A549 (cell line): ENCODE measurements at regions not wholly inside any gene's neighbourhood (a gene's known extent, or its start where the extent isn't known, plus 50 kb on each side); places are given as distances from the start of the nearest gene placed in this dataset.

Experiments used
- ATAC-seq, 2 experiments: fragments of 200-7000 bp in 1 of 2; fragments of >200 bp in 1 of 2; cut with Nextera tagmentation in 1 of 2; cut with Tn5 transposase in 1 of 2; 3 replicates each; pipeline versions ENCODE4 v1.8.0 to v1.9.1; 2018 to 2020; ENCODE audit warnings: mild to moderate bottlenecking in 1 of 2, moderate library complexity in 1 of 2
- CTCF ChIA-PET: fragments of 300-600 bp; sonication (Branson Sonifier 250); formaldehyde crosslinking; extraction: SDS; loops from one replicate; lab custom pipeline; 2021; ENCODE audit warnings: antibody characterized with exemption, inconsistent platforms; lab: Yijun Ruan, JAX
- POLR2A ChIA-PET: fragments of 350-600 bp; formaldehyde crosslinking; extraction: SDS; loops from one replicate; lab custom pipeline; 2021; ENCODE audit warnings: antibody characterized with exemption, inconsistent platforms; lab: Yijun Ruan, JAX
- DNase-seq, 2 experiments: peaks; one replicate each; pipeline versions ENCODE4 v3.0.0 to v3.0.0-alpha.2; 2011 to 2016; ENCODE audit warnings: low read depth in 1 of 2, low spot score in 1 of 2
- FAIRE-seq: peaks from 2 replicates; lab custom pipeline; 2011; peaks lifted over from hg19 to GRCh38; lab: Jason Lieb, UNC
- H3K27ac ChIP-seq, 2 experiments: fragments of >200 bp; sonication (Bioruptor Twin); formaldehyde crosslinking; 3 replicates each; pipeline ENCODE4 v1.5.1; 2016 to 2017
- H3K4me1 ChIP-seq: fragments of >200 bp; sonication (Bioruptor Twin); formaldehyde crosslinking; 3 replicates; pipeline ENCODE4 v1.6.1; 2016
- H3K4me2 ChIP-seq: fragments of >200 bp; sonication (Bioruptor Twin); formaldehyde crosslinking; 3 replicates; pipeline ENCODE4 v1.6.1; 2016
- H3K4me3 ChIP-seq: fragments of >200 bp; sonication (Bioruptor Twin); formaldehyde crosslinking; 3 replicates; pipeline ENCODE4 v1.5.1; 2016
- H3K9me3 ChIP-seq: fragments of >200 bp; sonication (Bioruptor Twin); formaldehyde crosslinking; 3 replicates; pipeline ENCODE4 v1.6.1; 2016
- CBX8 ChIP-seq: fragments of 200-600 bp; sonication (generic); IDR thresholded peaks from 2 replicates; pipeline ENCODE4 v1.6.1; 2016
- CHD2 ChIP-seq: fragments of 150-350 bp; IDR thresholded peaks from 2 replicates; pipeline ENCODE4 v1.6.1; 2014; ENCODE audit warnings: low read length; ENCODE audit not compliant: partially characterized antibody
- EHF ChIP-seq: fragments of 250-450 bp; sonication (Bioruptor Pico); IDR thresholded peaks from 2 replicates; pipeline ENCODE4 v1.5.0; 2020; ENCODE audit warnings: mild to moderate bottlenecking
- FOSL2 ChIP-seq, 2 experiments: fragments of 450-650 bp in 1 of 2; fragments of >200 bp in 1 of 2; sonication (Bioruptor Twin) in 1 of 2; formaldehyde crosslinking; IDR thresholded peaks; 2 replicates each; pipeline versions ENCODE4 v1.5.0 to v1.6.1; 2016 to 2020; ENCODE audit warnings: mild to moderate bottlenecking in 1 of 2, moderate library complexity in 1 of 2
- GATA3 ChIP-seq: IDR thresholded peaks from 2 replicates; pipeline ENCODE4 v1.6.1; 2012; ENCODE audit warnings: borderline replicate concordance
- HDAC2 ChIP-seq: fragments of 200-600 bp; sonication (generic); IDR thresholded peaks from 2 replicates; pipeline ENCODE4 v1.6.1; 2016
- HEYL ChIP-seq: fragments of 250-450 bp; sonication (Bioruptor Pico); IDR thresholded peaks from 2 replicates; pipeline ENCODE4 v1.8.0; 2021; ENCODE audit warnings: mild to moderate bottlenecking, moderate library complexity
- HOXB13 ChIP-seq: fragments of 250-450 bp; sonication (Bioruptor Pico); IDR thresholded peaks from 2 replicates; pipeline ENCODE4 v1.5.0; 2020; ENCODE audit warnings: low read depth, mild to moderate bottlenecking, moderate library complexity
- KDM5A ChIP-seq: fragments of 200-600 bp; sonication (generic); IDR thresholded peaks from 2 replicates; pipeline ENCODE4 v1.6.1; 2016; ENCODE audit warnings: antibody characterized with exemption, mild to moderate bottlenecking
- MAZ ChIP-seq: fragments of 150-350 bp; IDR thresholded peaks from 2 replicates; pipeline ENCODE4 v1.6.1; 2014; ENCODE audit warnings: antibody characterized with exemption, low read depth, low read length, borderline replicate concordance
- NFE2L2 ChIP-seq: fragments of 150-350 bp; conservative IDR thresholded peaks from 2 replicates; pipeline ENCODE4 v1.6.1; 2014; ENCODE audit warnings: low read length
- NPAS2 ChIP-seq: fragments of 250-450 bp; sonication (Bioruptor Pico); IDR thresholded peaks from 2 replicates; pipeline ENCODE4 v1.8.0; 2022; ENCODE audit warnings: mild to moderate bottlenecking, moderate library complexity, borderline replicate concordance
- NR3C1 ChIP-seq: fragments of >200 bp; sonication (Bioruptor Twin); formaldehyde crosslinking; IDR thresholded peaks from 3 replicates; pipeline ENCODE4 v1.6.1; 2017
- POLR2A ChIP-seq: IDR thresholded peaks from 2 replicates; pipeline ENCODE4 v1.6.1; 2012; ENCODE audit warnings: mild to moderate bottlenecking, low read length
- POLR2AphosphoS2 ChIP-seq: conservative IDR thresholded peaks from 2 replicates; pipeline ENCODE4 v1.6.1; 2012; ENCODE audit warnings: low read length, improper control_type of control experiment, inconsistent platforms
- RARB ChIP-seq: fragments of 250-450 bp; sonication (Bioruptor Pico); IDR thresholded peaks from 2 replicates; pipeline ENCODE4 v1.8.0; 2021; ENCODE audit warnings: mild to moderate bottlenecking, moderate library complexity
- SREBF2 ChIP-seq: fragments of 450-650 bp; IDR thresholded peaks from 2 replicates; pipeline ENCODE4 v1.6.1; 2014; ENCODE audit warnings: mild to moderate bottlenecking, moderate library complexity
- ZNF302 ChIP-seq: fragments of 250-450 bp; sonication (Bioruptor Pico); IDR thresholded peaks from 2 replicates; pipeline ENCODE4 v1.9.0; 2021; ENCODE audit warnings: inconsistent platforms, mild to moderate bottlenecking, moderate library complexity
- WGBS: methylation state at CpG from one replicate; pipeline ENCODE4 v1.1.6; 2017; ENCODE audit errors: missing lambda C conversion rate; 5-methylcytosine and 5-hydroxymethylcytosine counted together
- TF ChIP-seq, protein P1 (sequence below): fragments of 200-600 bp; sonication (generic); IDR thresholded peaks from 2 replicates; pipeline ENCODE4 v1.6.1; 2016; ENCODE audit warnings: antibody characterized with exemption, mild to moderate bottlenecking, moderate library complexity
- TF ChIP-seq, protein P2 (sequence below): fragments of >200 bp; sonication (Bioruptor Twin); formaldehyde crosslinking; IDR thresholded peaks from 3 replicates; pipeline ENCODE4 v1.6.1; 2016
- TF ChIP-seq, protein P3 (sequence below): fragments of 250-450 bp; sonication (Bioruptor Pico); IDR thresholded peaks from 2 replicates; pipeline ENCODE4 v1.5.0; 2021; ENCODE audit warnings: mild to moderate bottlenecking, moderate library complexity, borderline replicate concordance
- TF ChIP-seq, protein P4 (sequence below): fragments of 250-450 bp; sonication (Bioruptor Pico); IDR thresholded peaks from 2 replicates; pipeline ENCODE4 v1.5.0; 2020; ENCODE audit warnings: low read depth, mild to moderate bottlenecking, moderate library complexity
- TF ChIP-seq, protein P5 (sequence below): fragments of 450-650 bp; IDR thresholded peaks from 2 replicates; pipeline ENCODE4 v1.6.1; 2014; ENCODE audit warnings: antibody characterized with exemption
- TF ChIP-seq, protein P6 (sequence below): fragments of 150-350 bp; IDR thresholded peaks from 2 replicates; pipeline ENCODE4 v1.6.1; 2014; ENCODE audit warnings: low read depth, mild to moderate bottlenecking, low read length
- TF ChIP-seq, protein P7 (sequence below): fragments of >200 bp; sonication (Bioruptor Twin); formaldehyde crosslinking; IDR thresholded peaks from 3 replicates; pipeline ENCODE4 v1.5.1; 2016

DNA sequence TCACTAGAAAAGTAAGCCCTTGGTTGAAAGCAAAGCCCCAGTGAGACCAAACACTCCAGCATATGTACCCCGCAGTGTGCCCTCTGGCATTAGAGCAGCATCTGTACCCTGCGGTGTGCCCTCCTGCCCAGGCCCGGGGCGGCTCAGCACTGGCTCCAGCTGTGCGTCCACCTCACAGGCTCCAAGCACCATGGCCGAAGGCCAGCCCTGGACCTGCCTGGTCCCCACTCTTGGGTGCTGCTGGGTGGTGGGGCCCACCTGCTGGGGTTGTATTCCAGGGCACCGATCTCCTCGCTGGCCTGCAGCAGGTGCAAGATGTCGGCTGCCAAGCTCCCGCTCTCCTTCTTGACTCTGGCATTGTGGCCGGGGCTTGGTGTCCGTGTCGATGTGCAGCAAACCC, 230.2 kb downstream of the TUBA3C start:
- TF ChIP-seq, protein P1, sequence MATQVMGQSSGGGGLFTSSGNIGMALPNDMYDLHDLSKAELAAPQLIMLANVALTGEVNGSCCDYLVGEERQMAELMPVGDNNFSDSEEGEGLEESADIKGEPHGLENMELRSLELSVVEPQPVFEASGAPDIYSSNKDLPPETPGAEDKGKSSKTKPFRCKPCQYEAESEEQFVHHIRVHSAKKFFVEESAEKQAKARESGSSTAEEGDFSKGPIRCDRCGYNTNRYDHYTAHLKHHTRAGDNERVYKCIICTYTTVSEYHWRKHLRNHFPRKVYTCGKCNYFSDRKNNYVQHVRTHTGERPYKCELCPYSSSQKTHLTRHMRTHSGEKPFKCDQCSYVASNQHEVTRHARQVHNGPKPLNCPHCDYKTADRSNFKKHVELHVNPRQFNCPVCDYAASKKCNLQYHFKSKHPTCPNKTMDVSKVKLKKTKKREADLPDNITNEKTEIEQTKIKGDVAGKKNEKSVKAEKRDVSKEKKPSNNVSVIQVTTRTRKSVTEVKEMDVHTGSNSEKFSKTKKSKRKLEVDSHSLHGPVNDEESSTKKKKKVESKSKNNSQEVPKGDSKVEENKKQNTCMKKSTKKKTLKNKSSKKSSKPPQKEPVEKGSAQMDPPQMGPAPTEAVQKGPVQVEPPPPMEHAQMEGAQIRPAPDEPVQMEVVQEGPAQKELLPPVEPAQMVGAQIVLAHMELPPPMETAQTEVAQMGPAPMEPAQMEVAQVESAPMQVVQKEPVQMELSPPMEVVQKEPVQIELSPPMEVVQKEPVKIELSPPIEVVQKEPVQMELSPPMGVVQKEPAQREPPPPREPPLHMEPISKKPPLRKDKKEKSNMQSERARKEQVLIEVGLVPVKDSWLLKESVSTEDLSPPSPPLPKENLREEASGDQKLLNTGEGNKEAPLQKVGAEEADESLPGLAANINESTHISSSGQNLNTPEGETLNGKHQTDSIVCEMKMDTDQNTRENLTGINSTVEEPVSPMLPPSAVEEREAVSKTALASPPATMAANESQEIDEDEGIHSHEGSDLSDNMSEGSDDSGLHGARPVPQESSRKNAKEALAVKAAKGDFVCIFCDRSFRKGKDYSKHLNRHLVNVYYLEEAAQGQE, result no peak
- TF ChIP-seq POLR2A (no peak), GATA3 (no peak), ZNF302 (CRISPR knock-in tag) (no peak)
- TF ChIP-seq, protein P2, sequence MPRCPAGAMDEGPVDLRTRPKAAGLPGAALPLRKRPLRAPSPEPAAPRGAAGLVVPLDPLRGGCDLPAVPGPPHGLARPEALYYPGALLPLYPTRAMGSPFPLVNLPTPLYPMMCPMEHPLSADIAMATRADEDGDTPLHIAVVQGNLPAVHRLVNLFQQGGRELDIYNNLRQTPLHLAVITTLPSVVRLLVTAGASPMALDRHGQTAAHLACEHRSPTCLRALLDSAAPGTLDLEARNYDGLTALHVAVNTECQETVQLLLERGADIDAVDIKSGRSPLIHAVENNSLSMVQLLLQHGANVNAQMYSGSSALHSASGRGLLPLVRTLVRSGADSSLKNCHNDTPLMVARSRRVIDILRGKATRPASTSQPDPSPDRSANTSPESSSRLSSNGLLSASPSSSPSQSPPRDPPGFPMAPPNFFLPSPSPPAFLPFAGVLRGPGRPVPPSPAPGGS, result no peak
- TF ChIP-seq, protein P3, sequence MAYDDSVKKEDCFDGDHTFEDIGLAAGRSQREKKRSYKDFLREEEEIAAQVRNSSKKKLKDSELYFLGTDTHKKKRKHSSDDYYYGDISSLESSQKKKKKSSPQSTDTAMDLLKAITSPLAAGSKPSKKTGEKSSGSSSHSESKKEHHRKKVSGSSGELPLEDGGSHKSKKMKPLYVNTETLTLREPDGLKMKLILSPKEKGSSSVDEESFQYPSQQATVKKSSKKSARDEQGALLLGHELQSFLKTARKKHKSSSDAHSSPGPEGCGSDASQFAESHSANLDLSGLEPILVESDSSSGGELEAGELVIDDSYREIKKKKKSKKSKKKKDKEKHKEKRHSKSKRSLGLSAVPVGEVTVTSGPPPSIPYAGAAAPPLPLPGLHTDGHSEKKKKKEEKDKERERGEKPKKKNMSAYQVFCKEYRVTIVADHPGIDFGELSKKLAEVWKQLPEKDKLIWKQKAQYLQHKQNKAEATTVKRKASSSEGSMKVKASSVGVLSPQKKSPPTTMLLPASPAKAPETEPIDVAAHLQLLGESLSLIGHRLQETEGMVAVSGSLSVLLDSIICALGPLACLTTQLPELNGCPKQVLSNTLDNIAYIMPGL (CRISPR knock-in tag), result no peak
- no peaks in the 10 kb centered on the region for H3K4me1 ChIP-seq
- DNase-seq (no peak), ATAC-seq (no peak), FAIRE-seq (no peak)
- ChIA-PET CTCF (no interaction called here), POLR2A (no interaction called here)
- H3K27ac ChIP-seq, result no peak overlapping the region
- H3K9me3 ChIP-seq, result no peaks in the 10 kb centered on the region
- no peak overlapping the region for H3K4me3 ChIP-seq
- WGBS, result 50% methylated on average over 5 of the region's 13 CpGs
- no peak overlapping the region for H3K4me2 ChIP-seq

DNA sequence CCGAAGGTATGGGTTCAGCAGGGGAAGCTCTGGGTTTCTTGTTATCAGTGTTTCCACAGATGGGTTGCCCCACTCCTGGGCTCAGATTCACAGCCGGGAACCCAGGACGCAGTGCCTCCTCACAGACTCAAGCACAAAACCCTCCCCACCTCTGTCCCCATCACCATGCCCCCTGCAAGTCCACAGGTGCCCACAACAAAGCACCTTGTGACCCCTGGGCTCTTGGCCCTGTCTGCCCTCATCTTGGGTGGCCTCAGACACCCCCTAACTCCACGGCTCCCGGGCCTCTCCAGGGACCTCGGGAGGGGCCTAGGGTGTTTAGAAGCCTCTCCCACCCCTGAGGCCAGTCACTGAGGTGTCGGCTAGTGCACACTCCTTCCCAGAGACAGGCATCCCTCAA, 231.7 kb downstream of the TUBA3C start:
- TF ChIP-seq, protein P4, sequence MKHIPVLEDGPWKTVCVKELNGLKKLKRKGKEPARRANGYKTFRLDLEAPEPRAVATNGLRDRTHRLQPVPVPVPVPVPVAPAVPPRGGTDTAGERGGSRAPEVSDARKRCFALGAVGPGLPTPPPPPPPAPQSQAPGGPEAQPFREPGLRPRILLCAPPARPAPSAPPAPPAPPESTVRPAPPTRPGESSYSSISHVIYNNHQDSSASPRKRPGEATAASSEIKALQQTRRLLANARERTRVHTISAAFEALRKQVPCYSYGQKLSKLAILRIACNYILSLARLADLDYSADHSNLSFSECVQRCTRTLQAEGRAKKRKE (CRISPR knock-in tag), result no peak
- TF ChIP-seq NR3C1 (no peak), FOSL2 (IDR thresholded peaks at IDR 0.05) (no peak), FOSL2 (CRISPR knock-in tag; IDR thresholded peaks at IDR 0.05) (no peak), NPAS2 (CRISPR knock-in tag) (no peak), EHF (no peak), POLR2A (no peak), NFE2L2 (no peak), HOXB13 (CRISPR knock-in tag) (no peak), HDAC2 (no peak), POLR2AphosphoS2 (no peak), HEYL (CRISPR knock-in tag) (no peak), KDM5A (no peak), MAZ (no peak), CBX8 (no peak), SREBF2 (no peak), RARB (CRISPR knock-in tag) (no peak), CHD2 (no peak)
- TF ChIP-seq, protein P5, sequence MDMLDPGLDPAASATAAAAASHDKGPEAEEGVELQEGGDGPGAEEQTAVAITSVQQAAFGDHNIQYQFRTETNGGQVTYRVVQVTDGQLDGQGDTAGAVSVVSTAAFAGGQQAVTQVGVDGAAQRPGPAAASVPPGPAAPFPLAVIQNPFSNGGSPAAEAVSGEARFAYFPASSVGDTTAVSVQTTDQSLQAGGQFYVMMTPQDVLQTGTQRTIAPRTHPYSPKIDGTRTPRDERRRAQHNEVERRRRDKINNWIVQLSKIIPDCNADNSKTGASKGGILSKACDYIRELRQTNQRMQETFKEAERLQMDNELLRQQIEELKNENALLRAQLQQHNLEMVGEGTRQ, result no peak
- TF ChIP-seq, protein P6, sequence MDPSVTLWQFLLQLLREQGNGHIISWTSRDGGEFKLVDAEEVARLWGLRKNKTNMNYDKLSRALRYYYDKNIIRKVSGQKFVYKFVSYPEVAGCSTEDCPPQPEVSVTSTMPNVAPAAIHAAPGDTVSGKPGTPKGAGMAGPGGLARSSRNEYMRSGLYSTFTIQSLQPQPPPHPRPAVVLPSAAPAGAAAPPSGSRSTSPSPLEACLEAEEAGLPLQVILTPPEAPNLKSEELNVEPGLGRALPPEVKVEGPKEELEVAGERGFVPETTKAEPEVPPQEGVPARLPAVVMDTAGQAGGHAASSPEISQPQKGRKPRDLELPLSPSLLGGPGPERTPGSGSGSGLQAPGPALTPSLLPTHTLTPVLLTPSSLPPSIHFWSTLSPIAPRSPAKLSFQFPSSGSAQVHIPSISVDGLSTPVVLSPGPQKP, result no peak
- TF ChIP-seq, protein P7, sequence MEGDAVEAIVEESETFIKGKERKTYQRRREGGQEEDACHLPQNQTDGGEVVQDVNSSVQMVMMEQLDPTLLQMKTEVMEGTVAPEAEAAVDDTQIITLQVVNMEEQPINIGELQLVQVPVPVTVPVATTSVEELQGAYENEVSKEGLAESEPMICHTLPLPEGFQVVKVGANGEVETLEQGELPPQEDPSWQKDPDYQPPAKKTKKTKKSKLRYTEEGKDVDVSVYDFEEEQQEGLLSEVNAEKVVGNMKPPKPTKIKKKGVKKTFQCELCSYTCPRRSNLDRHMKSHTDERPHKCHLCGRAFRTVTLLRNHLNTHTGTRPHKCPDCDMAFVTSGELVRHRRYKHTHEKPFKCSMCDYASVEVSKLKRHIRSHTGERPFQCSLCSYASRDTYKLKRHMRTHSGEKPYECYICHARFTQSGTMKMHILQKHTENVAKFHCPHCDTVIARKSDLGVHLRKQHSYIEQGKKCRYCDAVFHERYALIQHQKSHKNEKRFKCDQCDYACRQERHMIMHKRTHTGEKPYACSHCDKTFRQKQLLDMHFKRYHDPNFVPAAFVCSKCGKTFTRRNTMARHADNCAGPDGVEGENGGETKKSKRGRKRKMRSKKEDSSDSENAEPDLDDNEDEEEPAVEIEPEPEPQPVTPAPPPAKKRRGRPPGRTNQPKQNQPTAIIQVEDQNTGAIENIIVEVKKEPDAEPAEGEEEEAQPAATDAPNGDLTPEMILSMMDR, result no peak
- FAIRE-seq (no peak), ATAC-seq (no peak), DNase-seq (no peak)
- no CpG with 5 or more reads among the region's 7 CpGs for WGBS
- ChIA-PET CTCF (no interaction called here), POLR2A (no interaction called here)
- Histone ChIP-seq H3K9me3 (no peaks in the 10 kb centered on the region), H3K4me1 (no peaks in the 10 kb centered on the region), H3K4me3 (no peak overlapping the region), H3K4me2 (no peak overlapping the region), H3K27ac (no peak overlapping the region)
